H9 (cell line): ENCODE measurements at regions not wholly inside any gene's neighbourhood (a gene's known extent, or its start where the extent isn't known, plus 50 kb on each side); places are given as distances from the start of the nearest gene placed in this dataset.

Experiments used
- DNase-seq: peaks from one replicate; pipeline ENCODE4 v3.0.0-alpha.2; 2017
- H2AFZ ChIP-seq: one replicate; pipeline ENCODE4 v1.6.1; 2013; ENCODE audit warnings: mild to moderate bottlenecking, low read length, control low read depth, moderate library complexity
- H2AK5ac ChIP-seq: 2 replicates; pipeline ENCODE4 v1.6.1; 2013; ENCODE audit warnings: low read length, control low read depth, mixed read lengths; ENCODE audit not compliant: insufficient read length
- H2BK120ac ChIP-seq: one replicate; pipeline ENCODE4 v1.6.1; 2013; ENCODE audit warnings: low read depth, mild to moderate bottlenecking, low read length, control low read depth, inconsistent platforms; ENCODE audit not compliant: poor library complexity, severe bottlenecking
- H2BK12ac ChIP-seq: 2 replicates; pipeline ENCODE4 v1.6.1; 2013; ENCODE audit warnings: low read length, control low read depth, mixed read lengths, low read depth; ENCODE audit not compliant: insufficient read length
- H2BK15ac ChIP-seq: 2 replicates; pipeline ENCODE4 v1.6.1; 2013; ENCODE audit warnings: low read depth, low read length, control low read depth
- H2BK20ac ChIP-seq: one replicate; pipeline ENCODE4 v1.6.1; 2013; ENCODE audit warnings: low read depth, mild to moderate bottlenecking, low read length, control low read depth, inconsistent platforms; ENCODE audit not compliant: poor library complexity, severe bottlenecking
- H2BK5ac ChIP-seq: 2 replicates; pipeline ENCODE4 v1.6.1; 2013; ENCODE audit warnings: low read length, control low read depth, mixed read lengths; ENCODE audit not compliant: insufficient read length
- H3K14ac ChIP-seq: 2 replicates; pipeline ENCODE4 v1.6.1; 2013; ENCODE audit warnings: low read length, control low read depth; ENCODE audit not compliant: insufficient read depth
- H3K18ac ChIP-seq: 2 replicates; pipeline ENCODE4 v1.6.1; 2013; ENCODE audit warnings: low read depth, mild to moderate bottlenecking, mixed read lengths, low read length, control low read depth; ENCODE audit not compliant: insufficient read length
- H3K23ac ChIP-seq: 2 replicates; pipeline ENCODE4 v1.6.1; 2013; ENCODE audit warnings: low read length, control low read depth, mixed read lengths, low read depth; ENCODE audit not compliant: insufficient read length
- H3K23me2 ChIP-seq: 2 replicates; pipeline ENCODE4 v1.6.1; 2013; ENCODE audit warnings: low read depth, mild to moderate bottlenecking, mixed read lengths, low read length, control low read depth; ENCODE audit not compliant: insufficient read length, poor library complexity, severe bottlenecking
- H3K27ac ChIP-seq: 2 replicates; pipeline ENCODE4 v1.5.1; 2013; ENCODE audit warnings: low read length, control low read depth, mixed read lengths, low read depth; ENCODE audit not compliant: insufficient read length
- H3K27me3 ChIP-seq: 2 replicates; pipeline ENCODE4 v1.6.1; 2013; ENCODE audit warnings: low read length, control low read depth, inconsistent platforms; ENCODE audit not compliant: insufficient read depth
- H3K4ac ChIP-seq: 2 replicates; pipeline ENCODE4 v1.6.1; 2013; ENCODE audit warnings: low read depth, mild to moderate bottlenecking, control low read depth, inconsistent platforms, low read length, moderate library complexity
- H3K4me1 ChIP-seq: 2 replicates; pipeline ENCODE4 v1.6.1; 2013; ENCODE audit warnings: low read length, control low read depth, inconsistent platforms; ENCODE audit not compliant: insufficient read depth
- H3K4me2 ChIP-seq: 2 replicates; pipeline ENCODE4 v1.6.1; 2013; ENCODE audit warnings: low read length, control low read depth, mixed read lengths; ENCODE audit not compliant: insufficient read length, insufficient read depth
- H3K56ac ChIP-seq: 2 replicates; pipeline ENCODE4 v1.6.1; 2013; ENCODE audit warnings: low read depth, mild to moderate bottlenecking, mixed read lengths, low read length, control low read depth; ENCODE audit not compliant: insufficient read length
- H3K79me1 ChIP-seq: 2 replicates; pipeline ENCODE4 v1.6.1; 2013; ENCODE audit warnings: low read depth, mild to moderate bottlenecking, moderate library complexity, low read length, control low read depth, inconsistent platforms; ENCODE audit not compliant: insufficient read depth, poor library complexity, severe bottlenecking
- H3K79me2 ChIP-seq: 2 replicates; pipeline ENCODE4 v1.6.1; 2013; ENCODE audit warnings: low read length, control low read depth, inconsistent platforms; ENCODE audit not compliant: insufficient read depth
- H3K9ac ChIP-seq: 2 replicates; pipeline ENCODE4 v1.6.1; 2013; ENCODE audit warnings: low read length, control low read depth, mixed read lengths; ENCODE audit not compliant: insufficient read length; ENCODE audit errors: extremely low read depth
- H3K9me3 ChIP-seq: one replicate; pipeline ENCODE4 v1.6.1; 2013; ENCODE audit warnings: low read depth, low read length, inconsistent platforms; ENCODE audit not compliant: control insufficient read depth
- H3T11ph ChIP-seq: one replicate; pipeline ENCODE4 v1.6.1; 2013; ENCODE audit warnings: mild to moderate bottlenecking, low read length, control low read depth, inconsistent platforms
- H4K20me1 ChIP-seq: one replicate; pipeline ENCODE4 v1.6.1; 2013; ENCODE audit not compliant: control insufficient read depth, insufficient read length, insufficient read depth
- H4K5ac ChIP-seq: 2 replicates; pipeline ENCODE4 v1.6.1; 2013; ENCODE audit warnings: low read depth, mild to moderate bottlenecking, mixed read lengths, low read length, control low read depth; ENCODE audit not compliant: insufficient read length
- H4K8ac ChIP-seq: replicated peaks from 2 replicates; pipeline ENCODE4 v1.6.1; 2013; ENCODE audit warnings: low read length, control low read depth, mixed read lengths, low read depth; ENCODE audit not compliant: insufficient read length
- H4K91ac ChIP-seq: 2 replicates; pipeline ENCODE4 v1.6.1; 2013; ENCODE audit warnings: low read depth, mild to moderate bottlenecking, moderate library complexity, mixed read lengths, low read length, control low read depth; ENCODE audit not compliant: insufficient read length
- H3K27ac Mint-ChIP-seq, 3 experiments: 2 replicates in 2 of 3; 3 replicates in 1 of 3; pipeline ENCODE4 v1.8.0; 2020 to 2021; ENCODE audit warnings: mixed read lengths in 3 of 3, mild to moderate bottlenecking in 1 of 3, moderate library complexity in 1 of 3
- H3K27me3 Mint-ChIP-seq: 2 replicates; pipeline ENCODE4 v1.8.0; 2021; ENCODE audit warnings: low read depth, mild to moderate bottlenecking, moderate library complexity, mixed read lengths
- H3K36me3 Mint-ChIP-seq, 3 experiments: 2 replicates in 2 of 3; 3 replicates in 1 of 3; pipeline ENCODE4 v1.8.0; 2020 to 2021; ENCODE audit warnings: low read depth in 3 of 3, mixed read lengths in 3 of 3; ENCODE audit not compliant: insufficient read depth in 1 of 3
- H3K4me1 Mint-ChIP-seq, 2 experiments: 2 replicates each; pipeline ENCODE4 v1.8.0; 2020; ENCODE audit warnings: mixed read lengths in 2 of 2
- H3K4me3 Mint-ChIP-seq, 2 experiments: 2 replicates in 1 of 2; 3 replicates in 1 of 2; pipeline ENCODE4 v1.8.0; 2020 to 2021; ENCODE audit warnings: mild to moderate bottlenecking in 2 of 2, mixed read lengths in 2 of 2, moderate library complexity in 1 of 2
- H3K9me3 Mint-ChIP-seq, 2 experiments: 2 replicates in 1 of 2; 3 replicates in 1 of 2; pipeline ENCODE4 v1.8.0; 2020; ENCODE audit warnings: mild to moderate bottlenecking in 2 of 2, mixed read lengths in 2 of 2, moderate library complexity in 1 of 2
- WGBS: extraction: QIAGEN DNeasy Blood & Tissue Kit; methylation state at CpG from one replicate; pipeline ENCODE4 v1.1.7; 2013; ENCODE audit warnings: missing lambda C conversion rate, low lambda C conversion rate, mixed read lengths; ENCODE audit not compliant: insufficient read length; ENCODE audit errors: extremely low coverage; 5-methylcytosine and 5-hydroxymethylcytosine counted together
- TF ChIP-seq, protein P1 (sequence below): fragments of 200-600 bp; sonication (generic); conservative IDR thresholded peaks from 3 replicates; pipeline ENCODE4 v1.8.0; 2021; ENCODE audit warnings: antibody characterized with exemption, mild to moderate bottlenecking

DNA sequence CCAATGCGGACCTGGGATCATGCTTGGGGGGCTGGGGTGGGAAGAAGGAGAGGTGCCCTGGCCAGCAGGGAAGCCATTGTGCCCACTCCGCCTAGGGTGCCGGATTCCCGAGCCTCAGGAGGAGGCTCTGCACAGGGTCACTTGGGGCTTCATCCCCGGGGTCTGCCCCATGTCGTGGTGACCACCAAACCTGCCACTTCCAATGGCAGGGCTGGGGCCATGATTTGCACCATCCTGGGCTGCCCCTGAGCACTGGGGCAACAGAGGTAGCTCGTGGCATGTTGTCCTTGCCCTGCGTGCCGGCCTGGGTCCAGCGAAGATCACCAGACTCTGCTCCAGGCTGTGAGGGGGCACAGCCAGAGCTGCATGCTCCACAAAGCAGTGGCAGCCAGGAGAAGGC lies 71.4 kb upstream of the DCAF12L2 start:
- Histone ChIP-seq H3K27me3 (no peaks in the 10 kb centered on the region), H2BK20ac (no peak overlapping the region), H4K20me1 (no peaks in the 10 kb centered on the region), H2BK5ac (no peak overlapping the region), H3K79me2 (no peaks in the 10 kb centered on the region), H3K23me2 (no peaks in the 10 kb centered on the region), H4K91ac (no peak overlapping the region), H3K4me1 (no peaks in the 10 kb centered on the region), H2AK5ac (no peak overlapping the region), H3K27ac (no peak overlapping the region), H3K18ac (no peak overlapping the region), H2BK15ac (no peak overlapping the region), H2AFZ (no peak overlapping the region), H3K4me2 (no peak overlapping the region), H2BK12ac (no peak overlapping the region), H3K9me3 (no peaks in the 10 kb centered on the region), H3T11ph (no peak overlapping the region), H2BK120ac (no peak overlapping the region), H3K4ac (no peak overlapping the region), H3K79me1 (no peaks in the 10 kb centered on the region), H3K56ac (no peak overlapping the region), H3K9ac (no peak overlapping the region), H3K14ac (no peak overlapping the region), H4K5ac (no peak overlapping the region), H4K8ac (no peak overlapping the region), H3K23ac (no peak overlapping the region)
- Mint-ChIP-seq H3K4me3 (no peak overlapping the region), H3K36me3 (peaks cover 3 to 8% (median 4%) of the 10 kb centered on the region in 3 experiments; a peak in 4 of 7 replicates), H3K27me3 (no peaks in the 10 kb centered on the region), H3K4me1 (no peaks in the 10 kb centered on the region), H3K9me3 (peaks cover 13 to 37% of the 10 kb centered on the region in 2 experiments), H3K27ac (no peak overlapping the region)
- DNase-seq, result no peak
- TF ChIP-seq, protein P1, sequence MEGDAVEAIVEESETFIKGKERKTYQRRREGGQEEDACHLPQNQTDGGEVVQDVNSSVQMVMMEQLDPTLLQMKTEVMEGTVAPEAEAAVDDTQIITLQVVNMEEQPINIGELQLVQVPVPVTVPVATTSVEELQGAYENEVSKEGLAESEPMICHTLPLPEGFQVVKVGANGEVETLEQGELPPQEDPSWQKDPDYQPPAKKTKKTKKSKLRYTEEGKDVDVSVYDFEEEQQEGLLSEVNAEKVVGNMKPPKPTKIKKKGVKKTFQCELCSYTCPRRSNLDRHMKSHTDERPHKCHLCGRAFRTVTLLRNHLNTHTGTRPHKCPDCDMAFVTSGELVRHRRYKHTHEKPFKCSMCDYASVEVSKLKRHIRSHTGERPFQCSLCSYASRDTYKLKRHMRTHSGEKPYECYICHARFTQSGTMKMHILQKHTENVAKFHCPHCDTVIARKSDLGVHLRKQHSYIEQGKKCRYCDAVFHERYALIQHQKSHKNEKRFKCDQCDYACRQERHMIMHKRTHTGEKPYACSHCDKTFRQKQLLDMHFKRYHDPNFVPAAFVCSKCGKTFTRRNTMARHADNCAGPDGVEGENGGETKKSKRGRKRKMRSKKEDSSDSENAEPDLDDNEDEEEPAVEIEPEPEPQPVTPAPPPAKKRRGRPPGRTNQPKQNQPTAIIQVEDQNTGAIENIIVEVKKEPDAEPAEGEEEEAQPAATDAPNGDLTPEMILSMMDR, result no peak
- no CpG with 5 or more reads among the region's 10 CpGs for WGBS
